Astrocyte of the spinal cord (primary cell): ENCODE measurements at regions not wholly inside any gene's neighbourhood (a gene's known extent, or its start where the extent isn't known, plus 50 kb on each side); places are given as distances from the start of the nearest gene placed in this dataset.

Experiments used
- DNase-seq: peaks from one replicate; pipeline ENCODE4 v3.0.0; 2011; ENCODE audit warnings: low read depth, low spot score
- H3K4me3 ChIP-seq: 2 replicates; pipeline ENCODE4 v1.5.1; 2011; ENCODE audit warnings: low read depth, mild to moderate bottlenecking, low read length, moderate library complexity
- CTCF ChIP-seq: IDR thresholded peaks from 2 replicates; pipeline ENCODE4 v1.5.1; 2012; ENCODE audit warnings: low read depth, mild to moderate bottlenecking, low read length, inconsistent platforms
- in situ Hi-C: cut with HindIII; loops from 2 replicates; pipeline ENCODE4 v1.10.0; 2017; ENCODE audit warnings: low sequenced_read_pairs

- DNase-seq = no peak
- H3K4me3 ChIP-seq = no peak overlapping the region
- TF ChIP-seq CTCF = no peak
- in situ Hi-C loops = no loop called here
These were observed 409.5 kb upstream of the PROK2 start for GRCh38 chr3:72194458-72194857.

GRCh38 chr3:72193771-72194430 lies 409.0 kb upstream of the PROK2 start:
- no peak overlapping the region for H3K4me3 ChIP-seq
- DNase-seq = peak; percentile 37
- in situ Hi-C loops = no loop called here
- no peak for TF ChIP-seq CTCF

GRCh38 chr3:72192572-72192971 lies 407.6 kb upstream of the PROK2 start:
- no peak overlapping the region for H3K4me3 ChIP-seq
- in situ Hi-C loops = no loop called here
- no peak for DNase-seq
- no peak for TF ChIP-seq CTCF

GRCh38 chr3:72191209-72191960 lies 406.4 kb upstream of the PROK2 start:
- DNase-seq = no peak
- TF ChIP-seq CTCF = no peak
- no peak overlapping the region for H3K4me3 ChIP-seq
- in situ Hi-C loops = no loop called here

- no peak for DNase-seq
- H3K4me3 ChIP-seq = no peak overlapping the region
- in situ Hi-C loops = no loop called here
- no peak for TF ChIP-seq CTCF
These were observed 405.1 kb upstream of the PROK2 start for GRCh38 chr3:72190050-72190449.

- no peak overlapping the region for H3K4me3 ChIP-seq
- TF ChIP-seq CTCF = no peak
- in situ Hi-C loops = no loop called here
- no peak for DNase-seq
These were observed 404.4 kb upstream of the PROK2 start for GRCh38 chr3:72189339-72189738.
